ENCODE measurements at regions not wholly inside any gene's neighbourhood (a gene's known extent, or its start where the extent isn't known, plus 50 kb on each side); places are given as distances from the start of the nearest gene placed in this dataset.
"Not testable (repeated sequence)": the region's sequence is repeated elsewhere in the genome, so short reads cannot be mapped to it uniquely, and the experiment has no call there.

DNA sequence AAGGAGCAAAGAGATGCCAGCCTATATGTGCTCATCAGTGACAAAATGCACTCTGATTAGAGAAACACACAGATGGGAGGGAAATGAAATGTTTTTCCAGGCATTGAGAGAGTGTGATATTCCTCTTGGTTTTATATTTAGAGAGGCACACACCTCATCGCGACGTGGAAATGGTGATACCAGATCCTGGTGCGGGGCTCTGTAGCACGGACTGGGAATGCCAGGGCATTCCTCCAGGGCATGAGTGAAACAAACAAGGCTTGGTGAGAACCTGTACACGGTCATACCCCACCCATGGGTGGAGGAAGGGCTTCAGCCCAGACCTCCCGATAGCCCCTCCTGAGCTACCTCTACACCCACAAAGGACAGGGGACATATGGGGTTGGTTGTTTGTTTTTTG, 280.2 kb downstream of the C16orf95 start:
- Histone ChIP-seq H3K4me1 (ENCODE audit: insufficient read depth, low read length) (no peaks in the 10 kb centered on the region), H3K9ac (ENCODE audit: low read depth, low read length) (no peak overlapping the region), H3K9me3 (ENCODE audit: insufficient read depth, low read depth, low read length) (no peaks in the 10 kb centered on the region), H3K27ac (ENCODE audit: low read length) (no peak overlapping the region), H3K36me3 (ENCODE audit: insufficient read depth, low read depth, low read length) (no peaks in the 10 kb centered on the region), H3K27me3 (ENCODE audit: insufficient read depth, low read length) (no peaks in the 10 kb centered on the region), H3K4me3 (ENCODE audit: low read length) (no peak overlapping the region)

- not testable (repeated sequence) for H3K4me1 ChIP-seq (ENCODE audit: insufficient read depth, low read length); H3K4me3 ChIP-seq (ENCODE audit: low read length); H3K27ac ChIP-seq (ENCODE audit: low read length); H3K36me3 ChIP-seq (ENCODE audit: insufficient read depth, low read depth, low read length); H3K9ac ChIP-seq (ENCODE audit: low read depth, low read length); H3K9me3 ChIP-seq (ENCODE audit: insufficient read depth, low read depth, low read length); H3K27me3 ChIP-seq (ENCODE audit: insufficient read depth, low read length)
Measured at GRCh38 chr16:87038528-87038927, 278.7 kb downstream of the C16orf95 start.

GRCh38 chr16:87040169-87041117, 276.7 kb downstream of the C16orf95 start:
- no peaks in the 10 kb centered on the region for H3K36me3 ChIP-seq (ENCODE audit: insufficient read depth, low read depth, low read length)
- H3K27ac ChIP-seq (ENCODE audit: low read length), result no peak overlapping the region
- no peak overlapping the region for H3K4me3 ChIP-seq (ENCODE audit: low read length)
- H3K9me3 ChIP-seq (ENCODE audit: insufficient read depth, low read depth, low read length), result no peaks in the 10 kb centered on the region
- H3K9ac ChIP-seq (ENCODE audit: low read depth, low read length), result no peak overlapping the region
- no peaks in the 10 kb centered on the region for H3K4me1 ChIP-seq (ENCODE audit: insufficient read depth, low read length)
- no peaks in the 10 kb centered on the region for H3K27me3 ChIP-seq (ENCODE audit: insufficient read depth, low read length)

DNA sequence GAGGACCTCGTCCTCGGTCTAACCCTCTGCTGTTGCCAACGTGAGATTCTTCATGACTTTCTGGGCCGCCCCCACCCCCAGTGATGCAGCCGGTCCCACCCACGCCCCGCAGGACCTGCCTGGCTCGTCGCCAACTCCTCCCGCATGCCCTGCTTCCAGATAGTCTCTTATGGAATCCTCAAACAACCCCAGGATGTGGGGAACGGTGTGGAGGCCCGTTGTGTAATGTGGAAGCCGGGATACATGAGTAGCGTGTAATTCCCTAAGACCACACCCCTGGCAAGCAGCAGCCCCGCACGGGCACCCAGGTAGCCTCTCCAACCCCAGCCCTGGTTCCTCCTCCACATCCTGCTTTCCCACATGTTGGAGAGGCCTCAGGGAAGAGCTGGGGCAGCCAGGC, 275.9 kb downstream of the C16orf95 start:
- Histone ChIP-seq H3K4me3 (ENCODE audit: low read length) (no peak overlapping the region), H3K27me3 (ENCODE audit: insufficient read depth, low read length) (no peaks in the 10 kb centered on the region), H3K9me3 (ENCODE audit: insufficient read depth, low read depth, low read length) (no peaks in the 10 kb centered on the region), H3K27ac (ENCODE audit: low read length) (no peak overlapping the region), H3K4me1 (ENCODE audit: insufficient read depth, low read length) (no peaks in the 10 kb centered on the region), H3K9ac (ENCODE audit: low read depth, low read length) (no peak overlapping the region), H3K36me3 (ENCODE audit: insufficient read depth, low read depth, low read length) (no peaks in the 10 kb centered on the region)

DNA sequence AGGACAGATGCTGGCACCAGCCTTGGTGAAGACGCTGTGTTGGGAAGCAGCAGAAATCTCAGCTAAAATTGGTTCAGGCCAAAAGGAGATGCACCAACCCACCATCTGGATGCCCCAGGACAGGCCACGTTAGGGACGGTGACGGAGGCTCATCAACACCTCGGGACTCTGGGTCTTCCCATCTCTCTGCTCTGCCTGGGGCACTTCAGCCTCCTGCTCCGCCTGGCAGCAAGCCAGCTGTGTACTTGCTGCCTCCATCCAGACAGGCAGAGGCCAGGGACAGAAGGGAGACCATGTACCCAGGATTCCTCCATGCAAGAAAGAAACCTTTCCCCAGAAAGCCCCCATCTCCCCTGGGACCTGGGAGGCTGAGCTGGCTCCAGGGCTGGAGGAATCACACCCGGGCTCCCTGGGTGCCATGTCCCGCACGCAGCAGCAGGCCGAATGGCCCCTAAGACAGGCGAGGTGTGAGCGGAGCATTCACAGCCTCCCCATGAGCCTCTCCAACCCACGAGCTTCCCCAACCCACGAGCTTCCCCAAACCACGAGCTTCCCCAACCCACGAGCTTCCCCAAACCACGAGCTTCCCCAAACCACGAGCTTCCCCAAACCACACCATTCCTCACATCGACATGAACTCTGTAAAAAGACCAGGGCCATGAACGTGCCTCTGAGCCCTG, 274.5 kb downstream of the C16orf95 start:
- no peak overlapping the region for H3K9ac ChIP-seq (ENCODE audit: low read depth, low read length)
- no peaks in the 10 kb centered on the region for H3K36me3 ChIP-seq (ENCODE audit: insufficient read depth, low read depth, low read length)
- H3K27ac ChIP-seq (ENCODE audit: low read length), result no peak overlapping the region
- no peaks in the 10 kb centered on the region for H3K9me3 ChIP-seq (ENCODE audit: insufficient read depth, low read depth, low read length)
- H3K4me3 ChIP-seq (ENCODE audit: low read length), result no peak overlapping the region
- no peaks in the 10 kb centered on the region for H3K27me3 ChIP-seq (ENCODE audit: insufficient read depth, low read length)
- peaks cover 6% of the 10 kb centered on the region; the same call in 1 of the 2 replicates for H3K4me1 ChIP-seq (ENCODE audit: insufficient read depth, low read length)

DNA sequence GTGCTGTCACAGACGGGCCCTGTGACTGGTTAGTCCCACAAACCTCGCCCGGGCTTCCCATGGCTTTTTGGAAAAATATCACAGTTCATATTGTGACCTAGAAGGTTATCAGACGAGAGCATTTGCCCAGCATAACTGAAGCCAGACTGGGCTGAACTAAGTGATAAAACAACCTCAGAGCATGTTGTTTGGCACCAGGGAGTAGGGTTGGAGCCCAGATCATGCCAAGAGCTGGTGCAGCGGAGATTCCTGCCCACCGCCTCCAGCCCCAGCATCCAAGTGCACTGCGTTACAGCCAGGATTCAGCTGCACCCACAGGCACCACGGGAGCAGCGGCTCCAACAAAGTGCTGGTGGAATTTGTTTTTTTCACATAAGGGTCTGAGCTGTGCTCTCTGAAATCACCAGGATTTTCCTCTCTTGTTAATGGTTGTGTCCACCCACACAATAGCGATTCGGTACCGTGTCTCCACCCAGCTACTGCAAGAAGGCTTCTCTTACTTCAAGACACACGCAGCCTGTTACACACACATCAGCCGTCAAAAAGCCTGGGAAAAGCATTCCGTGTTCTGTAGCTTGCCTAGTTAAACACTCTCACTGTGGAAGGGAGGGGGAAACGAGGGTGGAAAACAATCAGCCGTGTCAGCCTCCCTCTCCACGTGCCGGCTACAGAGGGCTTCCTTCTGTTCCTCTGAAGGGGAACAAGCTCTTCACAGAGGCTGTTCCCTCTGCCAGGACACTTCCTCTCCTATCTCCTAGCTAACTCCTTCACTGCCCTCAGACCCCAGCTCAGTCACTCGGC, 273.8 kb downstream of the C16orf95 start:
- no peaks in the 10 kb centered on the region for H3K9me3 ChIP-seq (ENCODE audit: insufficient read depth, low read depth, low read length)
- H3K4me3 ChIP-seq (ENCODE audit: low read length), result no peak overlapping the region
- no peaks in the 10 kb centered on the region for H3K36me3 ChIP-seq (ENCODE audit: insufficient read depth, low read depth, low read length)
- peaks cover 6% of the 10 kb centered on the region; the same call in 1 of the 2 replicates for H3K4me1 ChIP-seq (ENCODE audit: insufficient read depth, low read length)
- no peak overlapping the region for H3K9ac ChIP-seq (ENCODE audit: low read depth, low read length)
- no peaks in the 10 kb centered on the region for H3K27me3 ChIP-seq (ENCODE audit: insufficient read depth, low read length)
- no peak overlapping the region for H3K27ac ChIP-seq (ENCODE audit: low read length)

- no peaks in the 10 kb centered on the region for H3K36me3 ChIP-seq (ENCODE audit: insufficient read depth, low read depth, low read length)
- no peak overlapping the region for H3K9ac ChIP-seq (ENCODE audit: low read depth, low read length)
Measured at GRCh38 chr16:87044032-87044382, 273.2 kb downstream of the C16orf95 start.

GRCh38 chr16:87044829-87045228, 272.4 kb downstream of the C16orf95 start:
- H3K9ac ChIP-seq (ENCODE audit: low read depth, low read length), result no peak overlapping the region
- H3K36me3 ChIP-seq (ENCODE audit: insufficient read depth, low read depth, low read length), result no peaks in the 10 kb centered on the region
- no peaks in the 10 kb centered on the region for H3K27me3 ChIP-seq (ENCODE audit: insufficient read depth, low read length)
- H3K27ac ChIP-seq (ENCODE audit: low read length), result no peak overlapping the region
- no peaks in the 10 kb centered on the region for H3K9me3 ChIP-seq (ENCODE audit: insufficient read depth, low read depth, low read length)
- peaks cover 6% of the 10 kb centered on the region; the same call in 1 of the 2 replicates for H3K4me1 ChIP-seq (ENCODE audit: insufficient read depth, low read length)
- no peak overlapping the region for H3K4me3 ChIP-seq (ENCODE audit: low read length)

More at GRCh38 chr16:87044032-87044382, 273.2 kb downstream of the C16orf95 start:
- no peaks in the 10 kb centered on the region for H3K27me3 ChIP-seq (ENCODE audit: insufficient read depth, low read length)
- no peak overlapping the region for H3K27ac ChIP-seq (ENCODE audit: low read length)
- no peak overlapping the region for H3K4me3 ChIP-seq (ENCODE audit: low read length)
- no peaks in the 10 kb centered on the region for H3K9me3 ChIP-seq (ENCODE audit: insufficient read depth, low read depth, low read length)
- peaks cover 6% of the 10 kb centered on the region; the same call in 1 of the 2 replicates for H3K4me1 ChIP-seq (ENCODE audit: insufficient read depth, low read length)

DNA sequence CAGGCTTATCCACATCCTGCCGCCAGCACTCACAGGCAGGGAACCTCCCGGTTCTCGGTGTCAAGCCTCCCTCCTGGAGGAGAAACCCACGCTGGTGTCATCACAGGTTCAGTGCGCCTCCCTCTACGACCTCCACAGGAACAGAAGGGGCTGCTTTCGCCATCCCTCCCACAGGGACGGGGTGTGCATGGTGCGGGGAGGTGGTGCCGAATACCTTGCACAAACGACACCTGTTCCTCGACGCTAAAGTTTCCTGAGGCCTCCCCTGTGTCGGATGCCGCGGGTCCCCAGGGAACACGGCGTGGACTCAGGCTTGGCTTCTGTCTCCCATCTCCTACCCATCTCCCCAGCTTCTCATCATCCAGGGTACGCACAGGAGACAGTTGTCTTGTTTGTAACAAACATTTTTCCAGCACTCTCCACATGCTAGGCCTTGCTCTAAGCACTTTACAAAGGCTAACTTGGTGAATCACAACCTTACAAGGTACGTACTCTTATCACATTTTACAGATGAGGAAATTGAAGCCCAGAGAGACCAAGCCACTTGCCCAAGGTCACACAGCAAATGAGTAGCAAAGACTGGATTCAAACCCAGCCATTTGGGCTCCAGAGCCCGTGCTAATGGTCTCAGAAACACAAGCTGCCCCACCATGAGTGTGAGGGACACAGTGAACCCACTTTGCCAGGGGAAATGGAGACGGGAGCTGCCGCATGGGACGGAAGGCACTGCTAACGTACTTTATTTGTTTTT, 271.6 kb downstream of the C16orf95 start:
- Histone ChIP-seq H3K9ac (ENCODE audit: low read depth, low read length) (no peak overlapping the region), H3K4me1 (ENCODE audit: insufficient read depth, low read length) (peaks cover 6% of the 10 kb centered on the region; the same call in 1 of the 2 replicates), H3K9me3 (ENCODE audit: insufficient read depth, low read depth, low read length) (no peaks in the 10 kb centered on the region), H3K27me3 (ENCODE audit: insufficient read depth, low read length) (no peaks in the 10 kb centered on the region), H3K4me3 (ENCODE audit: low read length) (no peak overlapping the region), H3K36me3 (ENCODE audit: insufficient read depth, low read depth, low read length) (no peaks in the 10 kb centered on the region), H3K27ac (ENCODE audit: low read length) (no peak overlapping the region)

DNA sequence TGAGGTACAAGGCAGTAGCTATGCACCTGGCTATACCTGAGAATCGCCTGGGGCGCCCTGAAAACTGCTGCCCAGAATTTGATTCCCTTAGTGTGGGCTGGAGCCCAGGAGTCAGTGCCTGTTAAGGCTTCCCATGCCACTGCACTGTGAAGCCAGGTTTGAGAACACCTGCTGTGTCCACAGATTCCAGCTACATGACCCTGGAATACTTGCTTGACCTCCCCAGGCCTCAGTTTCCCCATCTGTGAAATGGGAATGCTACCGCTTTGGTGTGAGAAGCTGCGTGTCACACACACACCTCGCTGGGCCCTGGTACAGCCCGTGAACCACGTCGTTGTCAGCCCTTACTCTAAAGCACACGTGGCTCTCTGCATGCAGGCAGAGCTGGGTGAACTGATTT, 271.0 kb downstream of the C16orf95 start:
- no peaks in the 10 kb centered on the region for H3K9me3 ChIP-seq (ENCODE audit: insufficient read depth, low read depth, low read length)
- H3K4me3 ChIP-seq (ENCODE audit: low read length), result no peak overlapping the region
- H3K27me3 ChIP-seq (ENCODE audit: insufficient read depth, low read length), result no peaks in the 10 kb centered on the region
- H3K4me1 ChIP-seq (ENCODE audit: insufficient read depth, low read length), result peaks cover 6% of the 10 kb centered on the region; the same call in 1 of the 2 replicates
- no peaks in the 10 kb centered on the region for H3K36me3 ChIP-seq (ENCODE audit: insufficient read depth, low read depth, low read length)
- no peak overlapping the region for H3K9ac ChIP-seq (ENCODE audit: low read depth, low read length)
- no peak overlapping the region for H3K27ac ChIP-seq (ENCODE audit: low read length)
